Fibroblast of the aortic adventitia (primary cell): ENCODE measurements at regions not wholly inside any gene's neighbourhood (a gene's known extent, or its start where the extent isn't known, plus 50 kb on each side); places are given as distances from the start of the nearest gene placed in this dataset.

ENCODE experiments used
- DNase-seq: peaks from one replicate; pipeline ENCODE4 v3.0.0-alpha.2; 2010; ENCODE audit warnings: low read depth
- H3K4me3 ChIP-seq: 2 replicates; pipeline ENCODE4 v1.5.1; 2011; ENCODE audit warnings: low read depth, mild to moderate bottlenecking, control low read depth, low read length, moderate library complexity
- CTCF ChIP-seq: IDR thresholded peaks from 2 replicates; pipeline ENCODE4 v1.5.1; 2011; ENCODE audit warnings: mild to moderate bottlenecking, low read length, control low read depth, inconsistent platforms; ENCODE audit not compliant: insufficient read depth

GRCh38 chr4:10342866-10343265, 114.4 kb downstream of the ZNF518B start:
- no peak overlapping the region for H3K4me3 ChIP-seq
- no peak for DNase-seq
- TF ChIP-seq CTCF, result no peak

DNA sequence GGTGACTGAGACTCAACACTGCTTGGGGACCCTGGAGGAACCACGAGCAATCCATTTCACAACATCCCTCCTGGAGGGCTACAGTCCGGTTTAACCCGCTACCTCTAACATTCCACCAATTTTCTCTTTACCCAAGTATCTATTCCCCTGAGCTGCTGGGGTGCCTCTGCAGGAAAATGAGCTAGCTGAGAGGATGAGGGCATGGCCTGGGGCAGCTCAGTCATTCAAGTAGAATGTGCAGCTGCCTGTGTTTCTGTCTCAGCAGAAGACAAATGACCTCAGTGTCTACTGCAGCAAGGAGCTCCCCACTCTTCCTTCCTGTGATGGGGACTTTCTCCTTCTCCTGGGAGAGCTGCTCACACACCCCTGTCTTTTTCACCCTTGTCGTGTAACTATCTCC, 120.8 kb downstream of the ZNF518B start:
- no peak for TF ChIP-seq CTCF
- DNase-seq, result peak; percentile 12
- H3K4me3 ChIP-seq, result no peak overlapping the region

DNA sequence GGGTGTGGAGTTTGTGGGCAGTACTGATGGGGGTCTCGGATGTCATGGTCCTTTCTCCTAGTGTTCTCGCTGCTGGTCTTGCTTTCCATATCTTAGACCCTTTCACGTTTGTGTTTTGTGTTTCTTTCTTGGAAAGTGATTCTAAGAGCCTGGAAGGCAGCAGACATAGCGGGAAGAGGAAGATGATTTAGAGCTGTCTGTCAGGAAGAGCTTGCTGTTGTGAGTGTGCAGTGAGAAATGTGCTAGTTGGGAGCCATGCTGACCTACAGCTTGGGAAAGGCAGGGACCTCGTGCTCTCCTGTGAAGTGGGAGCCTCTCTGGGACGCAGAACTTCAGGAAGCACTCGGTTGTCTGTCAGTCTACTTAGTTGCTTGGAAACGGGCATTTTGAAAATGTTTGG, 122.2 kb downstream of the ZNF518B start:
- H3K4me3 ChIP-seq, result no peak overlapping the region
- no peak for DNase-seq
- no peak for TF ChIP-seq CTCF

- no peak for DNase-seq
- TF ChIP-seq CTCF, result no peak
- H3K4me3 ChIP-seq, result no peak overlapping the region
Measured at GRCh38 chr4:10334506-10335028, 122.7 kb downstream of the ZNF518B start.

DNA sequence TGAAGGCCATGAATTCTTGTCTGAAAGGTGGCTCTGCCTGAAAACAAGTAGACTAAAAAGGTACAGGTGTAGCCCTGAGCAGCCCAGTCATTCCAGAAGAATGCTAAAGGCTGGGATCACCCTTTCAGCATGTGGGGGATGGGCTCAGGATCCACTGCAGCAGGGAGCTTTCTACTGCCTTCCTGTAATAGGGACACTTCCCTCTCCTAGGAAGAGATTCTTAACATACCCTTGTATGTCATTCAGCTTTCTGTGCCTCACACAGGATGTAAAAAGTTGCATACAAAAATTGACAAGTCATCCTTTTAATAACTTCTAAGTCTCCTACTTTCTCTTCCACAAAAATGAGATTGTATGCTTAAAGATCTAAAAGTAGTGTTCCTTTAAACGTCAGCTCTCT, 123.3 kb downstream of the ZNF518B start:
- no peak for DNase-seq
- no peak overlapping the region for H3K4me3 ChIP-seq
- no peak for TF ChIP-seq CTCF

- TF ChIP-seq CTCF, result no peak
Measured at GRCh38 chr4:10326075-10326474, 131.2 kb downstream of the ZNF518B start.

GRCh38 chr4:10321931-10322330, 135.3 kb downstream of the ZNF518B start:
- no peak for DNase-seq
- TF ChIP-seq CTCF, result no peak

More at GRCh38 chr4:10326075-10326474, 131.2 kb downstream of the ZNF518B start:
- no peak overlapping the region for H3K4me3 ChIP-seq
- no peak for DNase-seq

More at GRCh38 chr4:10321931-10322330, 135.3 kb downstream of the ZNF518B start:
- no peak overlapping the region for H3K4me3 ChIP-seq
